ENCODE measurements at regions not wholly inside any gene's neighbourhood (a gene's known extent, or its start where the extent isn't known, plus 50 kb on each side); places are given as distances from the start of the nearest gene placed in this dataset.

DNA sequence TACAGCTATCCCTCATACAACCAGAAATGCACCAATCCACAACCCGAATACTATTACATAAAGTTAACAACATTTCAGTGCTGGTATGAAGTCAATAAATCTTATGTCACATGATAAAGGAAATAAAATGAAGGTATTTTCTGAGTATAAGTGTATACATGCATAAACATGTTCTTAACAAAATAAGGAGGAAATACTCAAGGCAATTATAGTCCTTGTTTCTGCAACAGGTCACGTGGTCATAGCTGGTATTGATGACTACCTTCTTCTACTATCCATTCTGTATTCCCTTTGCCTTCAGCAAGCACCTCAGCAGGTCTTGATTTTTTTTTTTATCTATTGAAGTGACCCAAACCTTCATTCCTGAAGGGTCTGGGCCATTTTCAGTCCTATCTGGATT lies 675.6 kb downstream of the RPL10L start:
- Histone ChIP-seq H3K36me3 (ENCODE audit: insufficient read depth, low read length) (no peaks in the 10 kb centered on the region), H3K4me1 (ENCODE audit: insufficient read depth, low read length) (no peaks in the 10 kb centered on the region), H3K79me2 (ENCODE audit: insufficient read depth, low read length) (no peaks in the 10 kb centered on the region), H4K20me1 (ENCODE audit: insufficient read depth, low read length) (no peaks in the 10 kb centered on the region), H3K4me3 (ENCODE audit: insufficient read depth, low read depth, low read length) (no peak overlapping the region), H3K27me3 (ENCODE audit: insufficient read depth, low read length) (no peaks in the 10 kb centered on the region), H3K9ac (ENCODE audit: low read length) (no peak overlapping the region), H3K4me2 (ENCODE audit: low read length) (no peak overlapping the region), H3K9me3 (ENCODE audit: insufficient read depth, low read depth, low read length) (peaks cover 3% of the 10 kb centered on the region), H2AFZ (ENCODE audit: low read depth, low read length) (no peak overlapping the region), H3K27ac (ENCODE audit: low read depth, low read length) (no peak overlapping the region)
- Mint-ChIP-seq H3K27ac (ENCODE audit: unreplicated experiment) (no peak overlapping the region), H3K9me3 (ENCODE audit: unreplicated experiment) (peaks cover 3% of the 10 kb centered on the region), H3K27me3 (ENCODE audit: low read depth, unreplicated experiment) (peaks cover 4% of the 10 kb centered on the region), H3K36me3 (ENCODE audit: low read depth, unreplicated experiment) (no peaks in the 10 kb centered on the region), H3K4me3 (ENCODE audit: unreplicated experiment) (no peak overlapping the region), H3K4me1 (ENCODE audit: low read depth, unreplicated experiment) (no peaks in the 10 kb centered on the region)
- TF ChIP-seq, protein P1, sequence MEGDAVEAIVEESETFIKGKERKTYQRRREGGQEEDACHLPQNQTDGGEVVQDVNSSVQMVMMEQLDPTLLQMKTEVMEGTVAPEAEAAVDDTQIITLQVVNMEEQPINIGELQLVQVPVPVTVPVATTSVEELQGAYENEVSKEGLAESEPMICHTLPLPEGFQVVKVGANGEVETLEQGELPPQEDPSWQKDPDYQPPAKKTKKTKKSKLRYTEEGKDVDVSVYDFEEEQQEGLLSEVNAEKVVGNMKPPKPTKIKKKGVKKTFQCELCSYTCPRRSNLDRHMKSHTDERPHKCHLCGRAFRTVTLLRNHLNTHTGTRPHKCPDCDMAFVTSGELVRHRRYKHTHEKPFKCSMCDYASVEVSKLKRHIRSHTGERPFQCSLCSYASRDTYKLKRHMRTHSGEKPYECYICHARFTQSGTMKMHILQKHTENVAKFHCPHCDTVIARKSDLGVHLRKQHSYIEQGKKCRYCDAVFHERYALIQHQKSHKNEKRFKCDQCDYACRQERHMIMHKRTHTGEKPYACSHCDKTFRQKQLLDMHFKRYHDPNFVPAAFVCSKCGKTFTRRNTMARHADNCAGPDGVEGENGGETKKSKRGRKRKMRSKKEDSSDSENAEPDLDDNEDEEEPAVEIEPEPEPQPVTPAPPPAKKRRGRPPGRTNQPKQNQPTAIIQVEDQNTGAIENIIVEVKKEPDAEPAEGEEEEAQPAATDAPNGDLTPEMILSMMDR (IDR thresholded peaks at IDR 0.05; ENCODE audit: insufficient read depth, low read depth, low read length) = no peak
- no peak for TF ChIP-seq EZH2 (IDR thresholded peaks at IDR 0.05; ENCODE audit: insufficient read depth, low read length)
- FAIRE-seq = no peak
- DNase-seq (ENCODE audit: low read depth) = no peak

DNA sequence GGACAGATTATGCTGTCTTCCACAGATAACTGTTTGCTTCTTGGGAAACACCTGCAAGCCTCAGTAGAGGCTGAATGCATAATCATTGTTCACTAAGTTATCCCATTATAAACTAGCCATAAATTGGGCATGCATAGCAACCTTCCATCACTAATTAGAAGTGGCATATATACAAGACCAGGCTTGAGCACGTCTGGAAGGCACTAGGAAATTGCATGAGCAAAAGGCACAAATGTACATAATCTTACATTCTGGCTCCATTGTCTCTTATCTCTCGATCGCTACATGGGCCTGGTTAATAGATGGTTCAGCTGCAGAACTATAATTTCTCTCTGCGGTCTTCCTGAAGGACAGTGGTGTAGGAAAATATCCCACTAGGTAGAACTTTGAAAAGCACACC lies 679.2 kb downstream of the RPL10L start:
- no peak overlapping the region for H3K27ac ChIP-seq (ENCODE audit: low read depth, low read length)
- H3K4me1 ChIP-seq (ENCODE audit: insufficient read depth, low read length) = no peaks in the 10 kb centered on the region
- no peak overlapping the region for H3K4me3 ChIP-seq (ENCODE audit: insufficient read depth, low read depth, low read length)
- Mint-ChIP-seq H3K27ac (ENCODE audit: unreplicated experiment) (no peak overlapping the region), H3K4me1 (ENCODE audit: low read depth, unreplicated experiment) (no peaks in the 10 kb centered on the region), H3K27me3 (ENCODE audit: low read depth, unreplicated experiment) (peaks cover under 1% of the 10 kb centered on the region), H3K36me3 (ENCODE audit: low read depth, unreplicated experiment) (no peaks in the 10 kb centered on the region), H3K4me3 (ENCODE audit: unreplicated experiment) (no peak overlapping the region), H3K9me3 (ENCODE audit: unreplicated experiment) (peaks cover 3% of the 10 kb centered on the region)
- H3K9ac ChIP-seq (ENCODE audit: low read length) = no peak overlapping the region
- no peaks in the 10 kb centered on the region for H4K20me1 ChIP-seq (ENCODE audit: insufficient read depth, low read length)
- H3K27me3 ChIP-seq (ENCODE audit: insufficient read depth, low read length) = no peaks in the 10 kb centered on the region
- TF ChIP-seq, protein P1 (IDR thresholded peaks at IDR 0.05; ENCODE audit: insufficient read depth, low read depth, low read length) = no peak
- no peak for TF ChIP-seq EZH2 (IDR thresholded peaks at IDR 0.05; ENCODE audit: insufficient read depth, low read length)
- H2AFZ ChIP-seq (ENCODE audit: low read depth, low read length) = no peak overlapping the region
- peaks cover 3% of the 10 kb centered on the region for H3K9me3 ChIP-seq (ENCODE audit: insufficient read depth, low read depth, low read length)
- no peaks in the 10 kb centered on the region for H3K36me3 ChIP-seq (ENCODE audit: insufficient read depth, low read length)
- FAIRE-seq = no peak
- DNase-seq (ENCODE audit: low read depth) = no peak
- H3K79me2 ChIP-seq (ENCODE audit: insufficient read depth, low read length) = no peaks in the 10 kb centered on the region
- H3K4me2 ChIP-seq (ENCODE audit: low read length) = no peak overlapping the region

DNA sequence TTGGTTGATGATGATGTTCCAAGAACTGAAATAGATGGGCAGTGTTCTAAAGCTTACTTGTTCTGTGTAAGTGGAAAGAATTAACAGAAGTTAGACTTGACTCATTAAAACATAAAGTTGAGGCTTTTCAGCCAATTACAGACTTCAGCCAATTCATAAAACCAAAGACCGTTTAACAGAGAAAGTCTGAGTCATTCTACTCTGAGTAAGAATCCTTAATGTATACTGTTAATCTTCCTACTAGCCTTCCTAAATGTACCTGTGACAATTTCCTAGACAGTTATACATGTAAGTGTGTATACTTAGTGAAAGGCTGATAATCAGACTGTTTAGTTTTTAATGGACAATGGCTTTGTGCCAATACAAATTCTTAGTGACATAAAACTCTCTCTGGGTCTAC lies 681.0 kb downstream of the RPL10L start:
- Mint-ChIP-seq H3K27me3 (ENCODE audit: low read depth, unreplicated experiment) (no peaks in the 10 kb centered on the region), H3K4me3 (ENCODE audit: unreplicated experiment) (no peak overlapping the region), H3K36me3 (ENCODE audit: low read depth, unreplicated experiment) (no peaks in the 10 kb centered on the region), H3K4me1 (ENCODE audit: low read depth, unreplicated experiment) (no peaks in the 10 kb centered on the region), H3K9me3 (ENCODE audit: unreplicated experiment) (peaks cover 3% of the 10 kb centered on the region), H3K27ac (ENCODE audit: unreplicated experiment) (no peak overlapping the region)
- no peak overlapping the region for H3K4me3 ChIP-seq (ENCODE audit: insufficient read depth, low read depth, low read length)
- no peaks in the 10 kb centered on the region for H3K79me2 ChIP-seq (ENCODE audit: insufficient read depth, low read length)
- H3K4me1 ChIP-seq (ENCODE audit: insufficient read depth, low read length) = no peaks in the 10 kb centered on the region
- no peaks in the 10 kb centered on the region for H3K27me3 ChIP-seq (ENCODE audit: insufficient read depth, low read length)
- no peaks in the 10 kb centered on the region for H3K36me3 ChIP-seq (ENCODE audit: insufficient read depth, low read length)
- no peak for FAIRE-seq
- H3K9me3 ChIP-seq (ENCODE audit: insufficient read depth, low read depth, low read length) = no peaks in the 10 kb centered on the region
- H3K27ac ChIP-seq (ENCODE audit: low read depth, low read length) = no peak overlapping the region
- H2AFZ ChIP-seq (ENCODE audit: low read depth, low read length) = no peak overlapping the region
- DNase-seq (ENCODE audit: low read depth) = no peak
- no peak overlapping the region for H3K9ac ChIP-seq (ENCODE audit: low read length)
- H4K20me1 ChIP-seq (ENCODE audit: insufficient read depth, low read length) = no peaks in the 10 kb centered on the region
- no peak overlapping the region for H3K4me2 ChIP-seq (ENCODE audit: low read length)
- TF ChIP-seq, protein P1 (IDR thresholded peaks at IDR 0.05; ENCODE audit: insufficient read depth, low read depth, low read length) = no peak
- no peak for TF ChIP-seq EZH2 (IDR thresholded peaks at IDR 0.05; ENCODE audit: insufficient read depth, low read length)
